HCT116 (cell line): ENCODE measurements at regions not wholly inside any gene's neighbourhood (a gene's known extent, or its start where the extent isn't known, plus 50 kb on each side); places are given as distances from the start of the nearest gene placed in this dataset.

Experiments
- ATAC-seq: fragments of 200-7000 bp; cut with Tn5 transposase; 2 replicates; pipeline ENCODE4 v1.9.1; 2020; ENCODE audit warnings: mild to moderate bottlenecking, moderate library complexity
- BruUV-seq: library from RNA; stranded (reverse); fragments of 400-500 nt; replicated peaks from 2 replicates; lab custom pipeline; 2021; lab: Mats Ljungman, UMichigan
- CTCF ChIA-PET: fragments of 300-600 bp; sonication (Branson Sonifier 250); formaldehyde crosslinking; loops from one replicate; lab custom pipeline; 2021; ENCODE audit warnings: antibody characterized with exemption; lab: Charles Lee
- POLR2A ChIA-PET: fragments of 300-600, 350-600 bp; sonication (Branson Sonifier 250); formaldehyde crosslinking; loops from one replicate; lab custom pipeline; 2021; ENCODE audit warnings: antibody characterized with exemption; lab: Charles Lee
- RAD21 ChIA-PET, 2 experiments: fragments of 300-600 bp; sonication (Branson Sonifier 250); formaldehyde crosslinking; loops; one replicate each; lab custom pipeline; 2023; ENCODE audit warnings: low total read pairs in 2 of 2; ENCODE audit not compliant: uncharacterized antibody in 2 of 2, unreplicated experiment in 2 of 2, low non-redundant PET in 1 of 2; lab: Charles Lee
- DNase-seq: peaks from one replicate; pipeline ENCODE4 v3.0.0-alpha.2; 2010; ENCODE audit warnings: low read depth, low spot score
- H2AFZ ChIP-seq: fragments of 200-600 bp; shearing (Covaris generic), sonication (generic); 2 replicates; pipeline ENCODE4 v1.6.1; 2017; ENCODE audit warnings: low read depth, mixed run types, mixed read lengths, antibody characterized with exemption, low read length; ENCODE audit not compliant: poor library complexity, severe bottlenecking
- H3K27ac ChIP-seq: 2 replicates; pipeline ENCODE4 v1.5.1; 2012; ENCODE audit warnings: low read depth, low read length
- H3K27me3 ChIP-seq: fragments of 200-600 bp; sonication (generic); 2 replicates; pipeline ENCODE4 v1.6.1; 2016; ENCODE audit warnings: mixed run types, low read length, mixed read lengths; ENCODE audit not compliant: insufficient read depth
- H3K36me3 ChIP-seq, 2 experiments: fragments of 200-500 bp in 1 of 2; fragments of 200-600 bp in 1 of 2; sonication (Bioruptor generic) in 1 of 2; sonication (generic) in 1 of 2; 2 replicates each; pipeline versions ENCODE4 v1.5.1 to v1.6.1; 2014 to 2016; ENCODE audit warnings: low read length in 2 of 2, inconsistent platforms in 1 of 2, mixed read lengths in 1 of 2, mixed run types in 1 of 2; ENCODE audit not compliant: insufficient read depth in 2 of 2, control insufficient read depth in 1 of 2
- H3K4me1 ChIP-seq, 2 experiments: fragments of 200-600 bp in 1 of 2; sonication (generic) in 1 of 2; 2 replicates each; pipeline versions ENCODE4 v1.5.1 to v1.6.1; 2012 to 2017; ENCODE audit warnings: low read length in 2 of 2, inconsistent platforms in 1 of 2, mild to moderate bottlenecking in 1 of 2, mixed read lengths in 1 of 2, mixed run types in 1 of 2, moderate library complexity in 1 of 2; ENCODE audit not compliant: insufficient read depth in 2 of 2, control insufficient read depth in 1 of 2
- H3K4me2 ChIP-seq: fragments of 200-600 bp; sonication (generic); 2 replicates; pipeline ENCODE4 v1.6.1; 2017; ENCODE audit warnings: mixed run types, low read length, mixed read lengths
- H3K4me3 ChIP-seq, 2 experiments: fragments of 200-600 bp in 1 of 2; sonication (generic) in 1 of 2; replicated peaks in 1 of 2; 2 replicates each; pipeline ENCODE4 v1.5.1; 2011 to 2016; ENCODE audit warnings: low read length in 2 of 2, control low read depth in 1 of 2, low read depth in 1 of 2, mild to moderate bottlenecking in 1 of 2, mixed read lengths in 1 of 2, mixed run types in 1 of 2
- H3K79me2 ChIP-seq: fragments of 200-600 bp; sonication (generic); 2 replicates; pipeline ENCODE4 v1.6.1; 2017; ENCODE audit warnings: mild to moderate bottlenecking, mixed run types, low read length, moderate library complexity, mixed read lengths; ENCODE audit not compliant: insufficient read depth
- H3K9ac ChIP-seq: fragments of 200-600 bp; sonication (generic); 2 replicates; pipeline ENCODE4 v1.6.1; 2016; ENCODE audit warnings: low read length, mixed read lengths
- H3K9me2 ChIP-seq: fragments of 200-600 bp; sonication (generic), shearing (Covaris generic); 2 replicates; pipeline ENCODE4 v1.6.1; 2017; ENCODE audit warnings: mixed run types, mild to moderate bottlenecking, moderate library complexity; ENCODE audit not compliant: insufficient read depth
- H3K9me3 ChIP-seq, 2 experiments: fragments of 200-500 bp in 1 of 2; fragments of 200-600 bp in 1 of 2; sonication (Bioruptor generic) in 1 of 2; sonication (generic) in 1 of 2; 2 replicates each; pipeline ENCODE4 v1.6.1; 2014 to 2017; ENCODE audit warnings: low read length in 2 of 2, mixed read lengths in 2 of 2, inconsistent platforms in 1 of 2, low read depth in 1 of 2, mild to moderate bottlenecking in 1 of 2, mixed run types in 1 of 2, moderate library complexity in 1 of 2; ENCODE audit not compliant: control insufficient read depth in 1 of 2, insufficient read depth in 1 of 2
- H4K20me1 ChIP-seq: fragments of 200-600 bp; sonication (generic), shearing (Covaris generic); 2 replicates; pipeline ENCODE4 v1.6.1; 2017; ENCODE audit warnings: mixed run types, mild to moderate bottlenecking, moderate library complexity; ENCODE audit not compliant: insufficient read depth
- CBX3 ChIP-seq: IDR thresholded peaks from 2 replicates; pipeline ENCODE4 v1.6.1; 2012; ENCODE audit warnings: low read depth
- CEBPB ChIP-seq: IDR thresholded peaks from 2 replicates; pipeline ENCODE4 v1.6.1; 2012; ENCODE audit warnings: low read depth
- CTCF ChIP-seq, 3 experiments: fragments of 200-600 bp in 1 of 3; sonication (generic) in 1 of 3; IDR thresholded peaks in 2 of 3; conservative IDR thresholded peaks in 1 of 3; 2 replicates each; pipeline ENCODE4 v1.5.1; 2012 to 2017; ENCODE audit warnings: low read depth in 2 of 3, low read length in 2 of 3, antibody characterized with exemption in 1 of 3, borderline replicate concordance in 1 of 3, control low read depth in 1 of 3, mild to moderate bottlenecking in 1 of 3, mixed read lengths in 1 of 3, mixed run types in 1 of 3, moderate library complexity in 1 of 3; ENCODE audit not compliant: insufficient read depth in 1 of 3
- ELF1 ChIP-seq: IDR thresholded peaks from 2 replicates; pipeline ENCODE4 v1.6.1; 2012; ENCODE audit warnings: low read depth, borderline replicate concordance
- FOSL1 ChIP-seq: IDR thresholded peaks from 2 replicates; pipeline ENCODE4 v1.6.1; 2012; ENCODE audit warnings: low read depth
- MAX ChIP-seq: IDR thresholded peaks from 2 replicates; pipeline ENCODE4 v1.6.1; 2012
- POLR2A ChIP-seq: IDR thresholded peaks from 2 replicates; pipeline ENCODE4 v1.7.0; 2011; ENCODE audit warnings: borderline replicate concordance; ENCODE audit not compliant: insufficient read depth, insufficient read length; ENCODE audit errors: extremely low read depth
- POLR2AphosphoS5 ChIP-seq: IDR thresholded peaks from 2 replicates; pipeline ENCODE4 v1.6.1; 2011; ENCODE audit warnings: mild to moderate bottlenecking, low read depth, low read length, moderate library complexity
- RAD21 ChIP-seq: IDR thresholded peaks from 2 replicates; pipeline ENCODE4 v1.6.1; 2012; ENCODE audit warnings: low read depth, mild to moderate bottlenecking
- REST ChIP-seq: IDR thresholded peaks from 2 replicates; pipeline ENCODE4 v1.6.1; 2012; ENCODE audit warnings: low read depth
- SIN3A ChIP-seq: IDR thresholded peaks from 2 replicates; pipeline ENCODE4 v1.6.1; 2012; ENCODE audit warnings: low read depth
- SRF ChIP-seq: IDR thresholded peaks from 2 replicates; pipeline ENCODE4 v1.6.1; 2012; ENCODE audit warnings: low read depth
- YY1 ChIP-seq: IDR thresholded peaks from 2 replicates; pipeline ENCODE4 v1.6.1; 2011; ENCODE audit warnings: low read length, low read depth, moderate library complexity, mild to moderate bottlenecking; ENCODE audit not compliant: insufficient replicate concordance; ENCODE audit errors: extremely low read depth
- ZBTB33 ChIP-seq: IDR thresholded peaks from 2 replicates; pipeline ENCODE4 v1.6.1; 2011; ENCODE audit warnings: mild to moderate bottlenecking, low read length, moderate library complexity; ENCODE audit not compliant: insufficient replicate concordance; ENCODE audit errors: extremely low read depth
- ZFX ChIP-seq: fragments of 450-650 bp; IDR thresholded peaks from 2 replicates; pipeline ENCODE4 v1.6.1; 2017
- ZNF274 ChIP-seq: fragments of 200-500 bp; sonication (Bioruptor generic); IDR thresholded peaks from 2 replicates; pipeline ENCODE4 v1.6.1; 2014; ENCODE audit warnings: mild to moderate bottlenecking, low read depth, low read length, inconsistent platforms
- intact Hi-C: fragments of 100-400 bp; cut with micrococcal nuclease; formaldehyde crosslinking; loops from 2 replicates; pipeline ENCODE4 v1.10.0; 2022

GRCh38 chr12:90398285-90398836, 556.6 kb downstream of the CCER1 start:
- RAD21 ChIA-PET = no interaction called here
- H3K27ac ChIP-seq = no peak overlapping the region
- H3K27me3 ChIP-seq = no peaks in the 10 kb centered on the region
- ATAC-seq (no peak), DNase-seq (no peak)
- no peaks in the 10 kb centered on the region for H3K4me1 ChIP-seq
- TF ChIP-seq CBX3 (no peak), MAX (no peak), POLR2AphosphoS5 (no peak), FOSL1 (no peak), CEBPB (no peak), RAD21 (no peak), SRF (no peak), YY1 (no peak), SIN3A (no peak), ELF1 (no peak), ZNF274 (no peak), CTCF (IDR thresholded peaks at IDR 0.05 in 2 of 3, conservative IDR thresholded peaks at IDR 0.05 in 1 of 3; ENCODE audit: borderline replicate concordance in 1 of 3, insufficient read depth in 1 of 3, low read depth in 2 of 3, low read length in 2 of 3) (no peak), POLR2A (no peak), ZFX (no peak), ZBTB33 (no peak), REST (no peak)
- no peak overlapping the region for H3K4me3 ChIP-seq
- H3K79me2 ChIP-seq = no peaks in the 10 kb centered on the region
- no TSS peak for BruUV-seq
- H4K20me1 ChIP-seq = no peaks in the 10 kb centered on the region
- H3K4me2 ChIP-seq = no peak overlapping the region
- H3K9ac ChIP-seq = no peak overlapping the region
- no peaks in the 10 kb centered on the region; a peak in 1 of 4 replicates for H3K9me3 ChIP-seq
- CTCF ChIA-PET = no interaction called here
- POLR2A ChIA-PET = no interaction called here
- H2AFZ ChIP-seq = no peak overlapping the region
- H3K36me3 ChIP-seq = no peaks in the 10 kb centered on the region
- intact Hi-C loops = no loop called here
- no peaks in the 10 kb centered on the region; the same call in 1 of the 2 replicates for H3K9me2 ChIP-seq
